Esophagus muscularis mucosa (tissue), 4 donors: ENCODE measurements at regions not wholly inside any gene's neighbourhood (a gene's known extent, or its start where the extent isn't known, plus 50 kb on each side); places are given as distances from the start of the nearest gene placed in this dataset.

ENCODE experiments used
- EP300 ChIP-seq: sonication (generic); formaldehyde crosslinking; IDR thresholded peaks from one replicate; pipeline ENCODE4 v1.6.1; 2017; ENCODE audit warnings: antibody characterized with exemption
- POLR2A ChIP-seq: fragments of 450-650 bp; IDR thresholded peaks from one replicate; pipeline ENCODE4 v1.6.1; 2017; ENCODE audit warnings: antibody characterized with exemption, moderate library complexity, mild to moderate bottlenecking, low read depth
- POLR2AphosphoS5 ChIP-seq, 2 donors: sonication (generic); formaldehyde crosslinking; IDR thresholded peaks; one replicate each; pipeline ENCODE4 v1.6.1; 2017; ENCODE audit warnings: antibody characterized with exemption in 2 of 2
- TF ChIP-seq, protein P1 (sequence below), 3 experiments: fragments of 200-600 bp in 2 of 3; fragments of 450-650 bp in 1 of 3; sonication (generic) in 2 of 3; IDR thresholded peaks; one replicate each; pipeline ENCODE4 v1.5.1; 2017 to 2019; ENCODE audit warnings: antibody characterized with exemption in 3 of 3, mild to moderate bottlenecking in 2 of 3, moderate library complexity in 1 of 3

DNA sequence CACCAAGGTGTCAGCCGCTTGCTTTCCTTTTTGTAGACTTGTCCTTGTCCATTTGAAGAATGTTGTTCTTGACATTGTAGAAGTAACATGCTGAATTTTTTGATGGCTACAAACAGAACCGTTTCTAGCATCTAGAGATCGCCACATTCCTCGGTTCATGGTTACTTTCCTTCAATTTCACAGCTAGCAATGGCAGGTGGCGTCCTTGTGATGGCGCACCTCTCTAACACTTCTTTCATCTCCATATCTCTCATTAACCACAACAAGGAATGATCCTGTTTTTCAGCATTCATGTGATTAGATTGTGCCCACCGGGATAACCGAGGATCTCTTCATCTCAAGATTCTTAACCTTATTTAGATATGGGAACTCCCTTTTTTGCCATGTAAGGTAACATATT is 2129.8 kb downstream of the NCAM2 start:
- TF ChIP-seq POLR2A = no peak
- TF ChIP-seq, protein P1, sequence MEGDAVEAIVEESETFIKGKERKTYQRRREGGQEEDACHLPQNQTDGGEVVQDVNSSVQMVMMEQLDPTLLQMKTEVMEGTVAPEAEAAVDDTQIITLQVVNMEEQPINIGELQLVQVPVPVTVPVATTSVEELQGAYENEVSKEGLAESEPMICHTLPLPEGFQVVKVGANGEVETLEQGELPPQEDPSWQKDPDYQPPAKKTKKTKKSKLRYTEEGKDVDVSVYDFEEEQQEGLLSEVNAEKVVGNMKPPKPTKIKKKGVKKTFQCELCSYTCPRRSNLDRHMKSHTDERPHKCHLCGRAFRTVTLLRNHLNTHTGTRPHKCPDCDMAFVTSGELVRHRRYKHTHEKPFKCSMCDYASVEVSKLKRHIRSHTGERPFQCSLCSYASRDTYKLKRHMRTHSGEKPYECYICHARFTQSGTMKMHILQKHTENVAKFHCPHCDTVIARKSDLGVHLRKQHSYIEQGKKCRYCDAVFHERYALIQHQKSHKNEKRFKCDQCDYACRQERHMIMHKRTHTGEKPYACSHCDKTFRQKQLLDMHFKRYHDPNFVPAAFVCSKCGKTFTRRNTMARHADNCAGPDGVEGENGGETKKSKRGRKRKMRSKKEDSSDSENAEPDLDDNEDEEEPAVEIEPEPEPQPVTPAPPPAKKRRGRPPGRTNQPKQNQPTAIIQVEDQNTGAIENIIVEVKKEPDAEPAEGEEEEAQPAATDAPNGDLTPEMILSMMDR (IDR thresholded peaks at IDR 0.05) = no peak
- no peak for TF ChIP-seq POLR2AphosphoS5 (IDR thresholded peaks at IDR 0.05)
- TF ChIP-seq EP300 = no peak
